ENCODE measurements at regions not wholly inside any gene's neighbourhood (a gene's known extent, or its start where the extent isn't known, plus 50 kb on each side); places are given as distances from the start of the nearest gene placed in this dataset. TPM values are rescaled to one million over a fixed set of nuclear protein-coding genes. Genes with fewer than 3 reads are reported as not detected.

DNA sequence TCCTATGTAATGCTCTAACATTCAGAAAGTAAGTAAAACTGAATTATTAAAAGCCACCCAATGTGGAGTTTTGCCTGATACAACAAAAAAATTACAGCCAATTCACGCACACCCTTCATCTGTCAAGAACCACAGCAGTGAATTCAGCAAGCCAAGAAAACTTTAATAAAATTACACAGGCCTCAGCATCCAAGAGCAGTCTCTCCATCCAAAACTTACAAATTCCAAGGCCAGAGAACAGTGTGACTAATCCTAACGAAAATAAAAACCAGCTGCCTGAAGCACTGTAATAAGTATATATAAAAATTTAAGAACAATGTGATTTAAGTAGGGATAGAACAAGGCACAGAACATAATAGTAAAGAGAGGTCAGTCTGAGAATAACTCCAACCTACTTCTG, 54.2 kb downstream of the SIX6 start:
- peak; percentile 69 for DNase-seq

DNA sequence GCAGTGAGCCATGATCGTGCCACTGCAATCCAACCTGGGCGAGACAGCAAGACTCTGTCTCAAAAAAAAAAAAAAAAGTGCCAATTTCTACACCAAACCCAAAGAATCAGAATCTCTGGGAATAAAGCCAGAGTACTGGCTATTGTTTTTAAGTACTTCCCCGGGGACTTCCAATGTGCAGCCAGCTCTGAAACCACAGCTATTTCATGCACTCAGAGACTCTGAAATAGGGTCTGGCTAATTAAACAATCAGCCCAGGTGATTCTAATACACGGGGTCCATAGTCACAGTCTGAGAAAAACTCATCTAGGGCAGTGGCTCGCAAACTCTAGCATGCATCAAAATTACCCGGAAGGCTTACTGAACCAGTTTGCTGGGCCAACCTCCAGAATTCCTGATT, 56.3 kb downstream of the SIX6 start:
- DNase-seq = no peak

DNA sequence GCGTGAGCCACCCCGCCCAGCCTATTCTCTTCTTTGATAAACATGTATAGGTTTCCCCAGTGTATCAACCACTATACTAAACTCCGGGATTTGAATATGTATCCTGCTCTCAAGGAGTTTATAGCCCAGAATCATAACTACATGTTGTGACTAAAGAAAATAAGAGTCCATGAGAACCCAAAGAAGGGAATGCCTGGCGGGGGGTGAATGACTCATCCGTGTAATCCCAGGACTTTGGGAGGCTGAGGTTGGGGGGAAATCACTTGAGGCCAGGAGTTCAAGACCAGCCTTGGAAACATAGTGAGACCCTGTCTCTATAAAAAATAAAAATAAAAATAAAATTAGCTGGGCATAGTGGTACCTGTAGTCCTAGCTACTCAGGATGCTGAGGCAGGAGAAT, 57.2 kb downstream of the SIX6 start:
- DNase-seq = no peak

DNA sequence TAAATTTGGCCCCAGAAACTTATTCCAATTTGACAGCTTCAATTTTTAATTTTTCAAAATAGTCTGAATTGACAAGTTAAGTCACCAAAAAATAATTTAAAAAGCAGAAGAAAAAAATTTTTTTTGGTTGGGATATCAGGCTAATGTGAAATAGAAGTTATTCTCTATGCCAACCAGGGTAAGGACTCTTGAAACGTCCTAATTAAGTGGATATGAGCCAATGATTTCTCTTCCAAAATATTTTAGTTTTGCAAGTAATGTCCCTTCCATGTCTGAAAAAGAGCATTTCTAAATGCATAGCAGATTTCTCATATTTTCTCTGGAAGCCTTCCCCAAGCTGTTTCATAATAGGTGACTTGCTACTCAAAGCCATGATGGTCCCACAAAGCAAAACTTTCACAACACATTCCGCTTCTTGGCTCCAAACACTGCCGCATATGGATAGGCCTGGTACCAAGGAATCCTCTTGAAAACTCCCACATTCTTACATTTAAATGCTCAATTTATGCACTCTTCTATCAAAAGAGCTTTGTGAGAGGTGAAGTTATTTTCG, 65.1 kb downstream of the SIX6 start:
- peak; percentile 59 for DNase-seq

DNA sequence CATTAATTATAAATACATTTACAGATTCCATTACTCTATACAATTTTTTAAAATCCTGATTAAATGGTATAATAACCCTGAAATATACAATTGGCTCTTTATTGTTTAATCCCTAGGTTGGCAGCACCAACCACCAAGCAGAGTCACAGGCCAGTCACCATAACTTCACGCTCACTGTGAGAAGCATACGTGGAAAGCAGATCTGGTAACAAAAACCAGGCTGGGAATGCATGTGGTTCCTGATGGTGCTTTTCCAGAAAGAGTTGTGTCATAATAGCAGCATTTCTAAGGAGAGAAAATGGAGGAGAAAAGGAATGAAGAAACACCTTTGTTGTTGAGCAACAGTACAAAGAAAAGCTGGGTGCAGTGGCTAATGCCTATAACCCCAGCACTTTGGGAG, 66.1 kb downstream of the SIX6 start:
- DNase-seq = no peak

DNA sequence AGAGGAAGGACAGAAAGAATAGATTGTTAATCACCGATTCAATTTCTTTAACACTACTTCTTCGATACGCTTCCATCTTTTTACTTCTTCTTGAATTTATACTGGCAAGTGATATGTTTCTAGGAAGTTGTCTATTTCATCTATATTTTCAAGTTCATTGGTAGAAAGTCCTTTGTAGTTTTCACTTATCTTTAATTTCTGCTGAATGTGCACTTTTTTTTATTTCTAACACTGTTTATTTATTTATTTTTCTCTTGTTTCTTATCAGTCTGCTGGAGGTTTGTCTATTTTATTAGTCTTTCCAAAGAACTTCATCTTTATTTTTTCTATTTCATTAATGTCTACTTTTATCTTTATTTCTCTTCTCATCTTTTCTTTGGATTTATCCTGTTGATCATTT, 63.6 kb downstream of the SIX1 start:
- no peak for DNase-seq

DNA sequence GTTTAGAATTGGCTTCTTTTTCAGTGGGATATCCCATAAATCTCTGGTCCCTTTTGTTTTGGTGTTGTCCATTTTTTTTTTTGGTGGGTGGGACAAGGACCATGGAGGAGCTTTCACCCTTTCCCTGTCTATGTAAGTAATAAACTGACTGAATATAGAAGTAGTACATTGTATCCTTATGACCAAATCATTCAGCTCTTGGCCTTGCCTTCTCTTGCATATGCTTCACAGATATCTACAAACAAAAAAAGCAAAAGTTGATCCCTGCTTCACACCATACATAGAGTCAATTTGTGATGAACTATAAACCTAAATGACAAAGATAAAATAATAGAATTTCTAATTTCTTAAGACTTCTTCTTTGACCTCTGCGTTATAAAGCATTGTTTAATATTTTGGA, 59.8 kb downstream of the SIX1 start:
- no peak for DNase-seq

DNA sequence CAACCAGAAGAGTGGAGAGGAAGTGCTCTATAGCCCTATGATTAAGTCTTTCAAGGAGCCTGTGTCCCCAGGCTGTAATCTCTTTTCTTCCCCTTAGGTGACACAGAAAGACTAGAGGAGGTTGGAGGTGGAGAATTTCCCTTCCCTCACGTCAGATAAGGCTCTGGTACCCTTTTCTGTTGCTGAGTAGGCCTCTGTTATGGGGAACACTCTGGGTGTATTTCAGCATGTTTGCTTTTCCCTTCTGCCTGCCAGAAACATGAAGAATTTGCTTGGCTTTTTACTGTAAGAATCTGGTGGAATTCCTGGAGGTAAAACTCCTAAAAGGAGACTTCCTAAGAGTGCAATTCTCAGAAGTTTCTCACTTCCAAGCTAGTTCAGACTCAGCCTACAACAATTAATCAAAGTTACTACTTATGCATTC, 58.3 kb downstream of the SIX1 start:
- DNase-seq = peak; percentile 36

Small RNA genes lying in the stretch of these regions (small RNA-seq; reads per million reads assigned to genes)
- gene AL049874.2 (ENCODE audit: low replicate concordance) = not detected
